HG03039 (cell line): ENCODE measurements at regions not wholly inside any gene's neighbourhood (a gene's known extent, or its start where the extent isn't known, plus 50 kb on each side); places are given as distances from the start of the nearest gene placed in this dataset.

Source experiments
- ATAC-seq: cut with Tn5 transposase; IDR thresholded peaks from one replicate; pipeline ENCODE4 v1.9.1; 2021; ENCODE audit warnings: mild to moderate bottlenecking, moderate library complexity; ENCODE audit not compliant: unreplicated experiment

DNA sequence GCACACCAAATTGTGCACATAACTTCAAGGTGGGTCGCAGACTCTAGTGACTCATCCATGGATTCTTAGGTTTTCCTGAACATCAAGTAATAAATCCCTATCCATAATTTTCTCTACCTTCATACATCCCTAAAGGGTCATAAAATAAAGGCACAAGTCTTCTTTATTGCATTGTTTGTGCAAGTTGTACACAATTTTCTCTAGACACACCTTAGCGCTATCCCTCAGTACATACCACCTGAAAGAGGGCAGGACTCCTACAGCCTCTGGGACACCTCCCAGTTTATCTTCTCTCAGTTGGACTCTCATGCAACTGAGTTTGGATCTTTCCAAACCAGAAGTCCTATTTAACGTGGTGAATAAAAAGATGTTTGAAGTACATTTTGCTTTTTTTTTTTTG, 168.5 kb upstream of the BMP4 start:
- ATAC-seq, result no peak

GRCh38 chr14:54126947-54127346, 170.3 kb upstream of the BMP4 start:
- no peak for ATAC-seq

DNA sequence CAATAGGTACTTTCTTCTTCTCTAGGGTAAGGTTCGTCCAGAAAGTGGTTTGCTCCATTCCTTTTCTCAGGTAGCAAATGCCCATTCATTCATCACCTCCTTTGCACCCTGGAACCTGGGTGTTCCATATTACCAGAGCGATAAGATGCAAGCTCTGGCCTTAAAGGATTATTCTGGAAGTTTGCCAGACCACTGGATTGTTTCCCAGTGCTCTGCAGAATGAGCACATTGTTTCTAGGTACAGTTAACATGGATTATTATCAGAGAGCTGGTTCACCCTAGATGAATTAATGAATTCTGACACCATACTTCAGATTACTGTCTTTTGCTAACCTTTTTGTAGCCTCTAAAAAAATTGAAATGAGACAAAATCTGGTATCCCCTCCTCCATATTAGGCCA, 170.9 kb upstream of the BMP4 start:
- no peak for ATAC-seq

GRCh38 chr14:54129850-54130640, 173.4 kb upstream of the BMP4 start:
- ATAC-seq, result no peak

DNA sequence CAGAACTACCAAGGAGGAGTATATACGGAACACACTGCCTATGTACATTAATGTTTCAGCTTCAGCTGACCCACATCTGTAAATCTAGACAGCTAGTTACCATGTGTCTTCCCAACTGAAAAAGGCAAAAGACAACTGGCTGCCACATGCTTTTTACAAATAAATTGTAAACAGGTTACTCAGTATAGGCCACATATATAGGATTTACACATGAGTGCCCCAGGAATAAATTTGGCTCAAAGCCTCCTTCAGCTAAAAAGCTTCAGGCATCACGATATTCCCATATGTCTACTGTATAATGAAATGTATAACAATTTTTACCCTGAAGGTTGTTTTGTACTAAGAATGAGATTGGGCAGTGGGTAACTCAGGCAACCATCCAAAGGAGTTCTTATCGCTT, 175.9 kb upstream of the BMP4 start:
- no peak for ATAC-seq

- ATAC-seq, result no peak
These were observed 177.3 kb upstream of the BMP4 start for GRCh38 chr14:54133896-54134295.

DNA sequence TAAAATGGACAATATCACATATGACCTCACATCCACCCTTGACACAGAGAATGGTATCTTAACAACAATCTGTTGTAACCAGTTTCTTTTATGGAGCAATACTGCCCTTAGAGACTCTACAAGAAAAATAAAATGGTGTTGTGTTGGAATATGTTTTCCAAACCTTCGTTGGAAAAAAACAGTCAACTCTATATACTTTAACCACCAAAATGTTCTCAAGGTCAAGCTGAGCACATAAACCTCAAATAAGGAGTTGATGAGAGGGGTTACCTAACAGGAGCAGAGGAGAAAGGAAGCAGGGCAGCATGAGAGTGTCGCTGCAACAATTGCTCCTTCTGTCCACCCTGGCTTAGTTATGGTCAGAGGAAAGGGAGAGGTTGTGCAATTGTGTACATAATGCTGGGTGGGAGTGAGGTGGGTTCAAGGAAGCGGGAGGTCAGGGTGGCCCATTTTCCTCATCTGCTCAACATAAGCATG, 179.2 kb upstream of the BMP4 start:
- ATAC-seq, result no peak

GRCh38 chr14:54136894-54137613, 180.4 kb upstream of the BMP4 start:
- ATAC-seq, result no peak

GRCh38 chr14:54137614-54137961, 181.0 kb upstream of the BMP4 start:
- no peak for ATAC-seq

DNA sequence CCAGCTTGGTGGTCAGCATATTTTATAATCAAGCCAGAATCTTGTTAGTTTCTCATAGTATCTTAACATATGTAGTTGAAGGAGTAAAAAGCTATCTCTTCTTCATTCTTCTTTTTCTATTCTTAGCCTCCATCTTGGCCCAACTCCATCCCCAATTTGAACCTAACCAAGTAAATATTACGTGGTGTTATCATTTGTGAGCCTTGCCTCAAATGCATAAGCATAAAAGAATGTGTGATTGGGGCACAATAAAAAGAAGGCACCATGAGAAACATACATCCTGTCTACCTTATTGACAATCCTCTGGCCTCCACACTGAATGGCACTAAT, 181.4 kb upstream of the BMP4 start:
- no peak for ATAC-seq

DNA sequence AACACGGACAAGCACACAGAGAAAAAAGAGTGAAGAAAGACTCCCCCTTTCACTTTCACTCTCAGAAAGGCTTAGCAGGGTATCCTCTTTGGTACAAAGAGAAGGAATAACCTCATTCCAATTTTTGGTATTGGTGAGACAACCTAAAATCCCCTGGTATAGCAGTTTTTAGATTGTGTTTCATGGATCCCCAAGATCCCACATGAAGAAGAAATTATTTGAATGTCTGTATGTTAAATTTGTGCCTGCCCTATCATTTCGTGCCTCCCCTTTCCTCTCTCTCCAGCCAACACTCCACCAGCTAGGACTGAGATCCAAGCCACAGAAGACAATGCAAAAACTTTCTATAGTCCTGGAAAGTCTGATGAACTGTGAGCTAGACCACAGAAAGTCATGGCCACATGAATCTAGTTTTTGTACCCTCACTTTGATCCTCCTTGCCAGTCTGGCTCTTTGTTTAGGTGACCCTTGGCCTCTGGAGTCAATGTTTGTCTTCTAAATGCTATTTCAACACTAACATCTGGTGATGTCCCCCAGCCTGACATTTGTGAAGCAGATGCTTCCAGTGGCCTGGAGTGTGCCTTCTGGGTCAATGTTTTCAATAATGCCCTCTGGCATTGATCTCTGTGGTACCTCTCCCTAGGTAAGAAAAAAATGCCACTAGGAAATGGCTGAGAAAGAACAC, 181.9 kb upstream of the BMP4 start:
- no peak for ATAC-seq

DNA sequence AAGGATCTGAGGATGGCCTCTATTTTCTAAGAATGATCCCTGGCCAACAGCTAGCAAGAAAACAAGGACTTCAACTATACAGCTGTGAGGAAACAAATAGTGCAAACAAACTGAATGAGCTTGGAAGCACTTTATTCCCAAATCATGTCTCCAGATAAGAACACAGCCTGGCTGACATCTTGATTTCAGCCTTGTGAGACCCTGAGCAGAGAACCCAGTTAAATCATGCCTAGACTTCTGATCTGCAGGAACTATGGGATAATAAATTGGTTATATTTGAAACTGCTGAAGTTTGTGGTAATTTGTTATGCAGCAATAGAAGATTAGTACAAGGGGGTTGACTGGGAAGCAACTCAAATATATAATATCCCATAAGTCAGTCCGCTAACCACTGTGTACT, 183.9 kb upstream of the BMP4 start:
- no peak for ATAC-seq

DNA sequence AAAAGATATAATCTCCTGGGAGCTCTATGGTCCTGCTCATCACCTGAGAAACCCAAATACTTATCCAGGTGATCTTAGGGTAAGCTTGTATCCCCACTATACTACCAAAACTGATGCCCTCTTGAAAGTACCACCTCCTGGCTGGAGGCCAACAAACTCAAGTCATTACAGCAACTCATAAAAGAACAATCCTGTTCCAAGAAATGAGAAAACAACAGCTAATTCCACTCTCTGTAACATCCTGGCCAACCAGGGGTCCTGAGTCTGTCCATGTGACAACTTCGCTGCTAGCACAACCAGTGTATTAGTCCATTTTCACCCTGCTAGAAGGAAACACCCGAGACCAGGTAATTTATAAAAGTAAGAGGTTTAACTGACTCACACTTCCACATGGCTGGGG, 190.0 kb upstream of the BMP4 start:
- no peak for ATAC-seq

GRCh38 chr14:54147282-54147681, 190.7 kb upstream of the BMP4 start:
- no peak for ATAC-seq

DNA sequence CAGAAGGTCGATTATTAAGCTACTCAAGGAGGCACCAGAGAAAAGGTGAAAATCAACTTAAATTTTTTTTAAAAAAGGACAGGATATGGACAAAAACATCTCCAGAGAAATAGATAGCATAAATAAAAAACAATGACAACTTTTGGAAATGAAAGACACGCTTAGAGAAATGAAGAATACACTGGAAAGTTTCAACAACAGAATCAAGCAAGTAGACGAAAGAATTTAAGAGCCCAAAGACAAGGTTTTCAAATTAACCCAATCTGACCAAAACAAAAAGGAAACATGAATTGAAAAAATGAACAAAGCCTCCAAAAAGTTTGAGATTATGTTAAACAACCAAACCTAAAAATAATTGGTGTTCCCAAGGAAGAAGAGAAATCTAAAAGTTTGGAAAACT, 191.1 kb upstream of the BMP4 start:
- ATAC-seq, result no peak

GRCh38 chr14:54148251-54148650, 191.6 kb upstream of the BMP4 start:
- no peak for ATAC-seq

DNA sequence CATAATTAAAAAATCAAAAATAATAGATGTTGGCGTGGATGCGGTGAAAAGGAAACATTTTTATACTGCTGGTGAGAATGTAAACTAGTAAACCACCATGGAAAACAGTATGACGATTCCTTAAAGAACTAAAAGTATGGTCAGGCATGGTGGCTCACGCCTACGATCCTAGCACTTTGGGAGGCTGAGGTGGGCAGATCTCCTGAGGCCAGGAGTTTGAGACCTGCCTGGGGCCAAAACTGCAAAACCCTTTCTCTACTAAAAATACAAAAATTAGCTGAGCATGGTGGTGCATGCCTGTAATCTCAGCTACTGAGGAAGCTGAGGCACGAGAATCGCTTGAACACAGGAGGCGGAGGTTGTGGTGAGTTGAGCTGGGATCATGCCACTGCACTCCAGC, 195.7 kb upstream of the BMP4 start:
- no peak for ATAC-seq

DNA sequence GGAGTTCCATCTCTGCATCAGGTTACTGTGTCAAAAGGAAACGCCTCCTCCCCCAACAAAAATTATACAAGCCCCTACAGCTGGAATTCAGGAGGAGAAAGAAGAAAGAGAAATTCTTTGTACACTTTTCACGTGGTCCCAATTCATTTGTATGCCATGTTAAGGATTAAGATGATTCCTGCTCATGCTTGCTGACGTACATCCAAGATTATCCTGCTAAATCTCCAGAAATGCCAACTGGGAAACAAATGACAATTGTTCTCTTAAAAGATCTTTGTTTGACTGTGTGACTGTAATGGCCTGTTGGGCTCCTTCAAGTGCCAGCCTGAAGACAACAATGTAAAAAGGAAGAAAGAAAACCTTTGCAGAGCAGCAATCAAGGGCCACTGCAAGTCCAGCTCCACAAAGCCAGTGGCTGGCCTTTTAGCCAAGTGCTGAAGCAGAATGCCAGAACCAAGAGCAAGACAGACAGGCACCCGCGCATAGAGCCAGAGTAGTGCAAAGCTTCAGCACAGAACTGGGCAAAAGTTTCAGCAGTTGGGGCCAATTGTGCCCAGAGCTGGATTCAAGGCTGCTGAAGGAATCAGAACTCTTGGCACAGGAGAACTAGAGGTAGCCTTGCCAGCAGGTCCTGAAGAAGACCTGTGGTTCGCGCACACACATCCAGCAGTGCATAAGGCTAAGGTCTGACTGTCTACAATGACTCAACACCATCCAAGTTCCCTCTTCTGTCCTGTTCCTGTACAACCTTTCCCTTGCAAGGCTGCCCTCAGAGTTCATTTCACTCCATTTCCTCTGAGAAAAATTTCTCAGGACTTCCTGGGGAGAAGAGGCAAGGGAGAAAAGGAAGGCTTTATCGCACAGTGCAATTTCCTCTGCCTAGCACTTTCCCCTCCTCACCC, 209.7 kb upstream of the BMP4 start:
- ATAC-seq, result no peak

- no peak for ATAC-seq
These were observed 211.9 kb upstream of the BMP4 start for GRCh38 chr14:54168489-54168888.

- ATAC-seq, result no peak
These were observed 212.8 kb upstream of the BMP4 start for GRCh38 chr14:54169254-54169924.

- ATAC-seq, result no peak
These were observed 213.7 kb upstream of the BMP4 start for GRCh38 chr14:54170301-54170700.
